Stimulated activated CD8-positive, alpha-beta memory T cell treated with anti-CD3 and anti-CD28 coated beads, Interleukin-4, amount 100 ng/mL, for 1 hour (primary cell): ENCODE measurements at regions not wholly inside any gene's neighbourhood (a gene's known extent, or its start where the extent isn't known, plus 50 kb on each side); places are given as distances from the start of the nearest gene placed in this dataset.

Experiments used
- DNase-seq, 2 donors: peaks; one replicate each; pipeline ENCODE4 v3.0.0-alpha.2; 2020; ENCODE audit warnings: low read depth in 2 of 2, low spot score in 1 of 2

DNA sequence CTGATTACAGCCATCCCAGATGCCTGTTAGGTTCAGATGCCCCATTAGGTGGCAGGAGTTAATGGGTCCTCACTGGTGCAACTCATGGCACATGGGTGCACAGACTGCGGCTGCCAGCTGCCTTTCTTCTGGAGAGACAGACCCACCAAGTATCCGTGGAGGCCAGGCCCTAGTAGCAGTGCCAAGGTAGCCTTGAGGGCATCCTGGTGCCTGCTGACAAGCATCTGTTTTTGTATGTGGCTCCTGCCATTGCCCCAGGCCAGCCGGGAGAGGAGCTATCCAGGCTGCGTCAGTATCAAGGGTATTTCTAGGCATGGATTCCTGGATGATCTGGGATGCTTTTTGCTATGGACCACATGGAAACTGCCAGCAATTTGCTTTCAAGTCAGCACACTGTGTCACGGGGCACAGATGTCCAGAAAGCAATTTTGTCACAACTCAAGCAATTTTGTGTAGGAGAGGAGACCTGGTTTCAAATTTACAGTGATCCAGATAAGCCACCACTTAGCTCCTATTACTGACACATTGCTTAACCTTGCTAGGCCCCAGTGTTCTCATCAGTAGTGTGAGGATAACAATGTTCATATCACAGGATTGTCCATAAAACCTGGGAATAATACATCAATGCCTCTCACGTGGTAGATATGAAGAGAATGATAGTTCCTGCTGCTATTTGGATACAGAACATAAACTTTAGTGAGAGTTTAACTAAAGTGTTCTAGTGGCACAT lies 815.1 kb upstream of the RAB6C start:
- no peak for DNase-seq

DNA sequence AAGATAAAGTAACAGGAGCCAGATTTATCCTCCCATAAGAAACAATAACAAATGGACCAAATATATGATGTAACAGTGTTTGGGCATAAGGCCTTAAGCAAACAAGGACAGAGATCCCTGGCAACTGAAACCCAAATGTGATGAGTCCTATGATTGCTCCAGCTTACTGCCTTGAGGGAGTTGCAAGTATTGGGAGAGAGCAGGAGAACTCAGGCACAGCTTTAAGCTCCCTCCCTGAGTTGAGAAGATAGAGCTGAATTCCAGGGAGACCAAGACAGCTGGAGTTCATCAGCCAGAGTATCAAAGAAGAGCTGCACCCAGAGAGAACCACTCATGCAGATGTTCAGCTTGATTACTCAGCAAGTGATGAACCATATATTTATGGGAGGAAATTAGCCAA lies 814.5 kb upstream of the RAB6C start:
- no peak for DNase-seq

DNA sequence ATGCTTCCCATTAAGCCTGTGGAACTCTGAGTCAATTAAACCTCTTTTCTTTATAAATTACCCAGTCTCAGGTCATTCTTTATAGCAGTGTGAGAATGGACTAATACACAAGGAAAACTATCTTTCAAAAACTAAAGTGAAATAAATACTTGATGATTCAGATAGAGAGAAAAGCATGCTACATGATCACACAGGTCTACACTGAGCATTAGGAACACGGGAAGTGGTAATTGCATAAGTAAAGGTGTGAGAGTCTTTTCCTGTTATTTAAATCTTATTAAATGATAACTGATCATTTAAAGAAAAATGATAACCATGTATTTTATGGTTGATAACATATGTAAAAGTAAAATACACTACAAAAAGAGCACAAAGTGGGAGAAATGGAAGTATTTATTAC lies 812.0 kb upstream of the RAB6C start:
- DNase-seq = no peak

DNA sequence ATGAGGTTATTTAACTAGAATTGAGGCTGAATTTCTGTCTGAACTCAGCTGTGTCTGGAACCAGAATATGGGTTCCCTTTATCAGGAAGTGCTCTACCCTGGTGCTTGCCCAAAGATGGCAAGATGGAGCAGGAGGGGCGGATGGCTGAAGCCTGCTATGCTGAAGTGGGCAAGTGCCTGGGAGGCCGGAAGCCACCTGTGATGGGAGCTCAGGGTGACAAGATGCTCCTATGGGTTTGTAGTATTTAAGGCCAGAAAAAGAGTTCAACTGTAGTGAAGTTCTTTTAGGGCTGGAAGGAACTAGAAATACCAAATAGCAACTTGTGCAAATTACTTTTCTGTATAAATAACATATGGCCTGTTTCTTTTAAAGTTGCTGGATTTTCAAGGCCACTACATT lies 808.9 kb upstream of the RAB6C start:
- DNase-seq = no peak

DNA sequence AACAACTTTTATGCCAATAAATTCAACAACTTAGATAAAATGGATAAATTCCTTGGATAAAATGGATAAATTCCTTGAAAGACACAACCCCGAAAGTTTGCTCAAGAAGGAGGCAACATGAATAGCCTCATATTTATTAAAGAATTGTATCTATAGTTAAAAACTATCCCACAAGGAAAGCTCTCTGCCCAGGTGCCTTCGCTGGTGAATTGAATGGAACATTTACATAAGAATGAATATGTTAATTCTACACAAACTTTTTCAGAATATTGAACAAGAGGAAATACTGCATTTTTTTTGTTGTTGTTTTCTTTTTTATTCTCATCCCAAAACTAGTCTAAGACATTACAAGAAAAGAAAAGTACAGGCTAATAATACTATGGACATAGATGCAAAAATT lies 805.3 kb upstream of the RAB6C start:
- DNase-seq = no peak

DNA sequence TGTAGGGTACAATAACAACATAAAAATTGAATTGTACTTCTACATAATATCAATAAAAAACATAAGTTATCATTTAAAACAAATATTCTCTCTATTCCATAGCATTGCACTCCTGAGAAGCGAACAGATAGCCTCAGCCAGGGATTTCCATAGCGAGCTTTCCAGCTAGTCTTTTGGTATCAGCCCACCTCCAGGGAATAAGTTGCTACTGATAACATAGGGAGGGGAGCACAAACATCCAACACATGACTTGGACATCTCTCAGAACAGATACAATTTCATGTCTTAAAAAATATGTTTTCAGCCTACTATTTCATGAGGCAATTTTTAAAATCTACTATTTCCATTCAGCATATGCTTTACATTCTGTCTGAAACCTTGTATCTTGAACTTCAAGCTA lies 804.4 kb upstream of the RAB6C start:
- no peak for DNase-seq

DNA sequence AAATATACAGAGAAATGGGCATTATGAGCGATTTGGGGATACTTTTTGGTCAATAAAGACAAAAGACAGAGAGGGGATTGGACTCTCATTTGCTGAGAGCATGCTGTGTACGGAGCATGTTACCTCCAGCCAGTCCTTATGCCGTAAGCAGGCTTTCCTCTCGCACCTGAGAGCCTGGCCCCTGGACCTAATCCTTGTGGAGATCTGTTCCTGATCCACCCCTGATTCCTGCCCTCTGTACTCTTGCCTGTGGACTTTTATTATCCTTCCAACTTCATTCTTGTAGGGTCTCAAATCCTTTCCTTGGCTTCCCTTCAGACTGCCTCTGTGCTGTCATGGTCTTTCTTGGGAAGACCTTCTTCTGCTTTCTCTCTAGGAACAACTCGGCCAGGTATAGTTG lies 803.1 kb upstream of the RAB6C start:
- no peak for DNase-seq

DNA sequence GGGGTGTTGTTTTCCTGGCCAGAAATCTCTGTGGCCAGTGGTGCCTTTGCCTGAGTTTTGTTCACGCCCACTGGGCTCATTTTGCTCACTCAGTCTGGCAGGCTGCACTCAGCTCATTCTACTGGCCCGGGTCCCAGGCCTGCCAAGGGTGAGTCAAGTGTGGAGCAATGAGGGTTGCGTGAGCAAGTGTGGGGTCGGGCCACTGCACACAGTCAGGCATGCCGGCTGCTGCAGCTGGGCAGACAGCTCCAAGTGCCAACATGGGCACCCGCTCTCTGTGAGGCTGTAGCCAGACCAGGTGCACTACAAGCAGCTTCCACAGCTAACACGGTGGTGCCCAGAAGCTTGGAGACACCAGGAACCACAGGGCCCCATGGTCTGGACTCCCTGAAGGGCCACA lies 801.1 kb upstream of the RAB6C start:
- DNase-seq = no peak

DNA sequence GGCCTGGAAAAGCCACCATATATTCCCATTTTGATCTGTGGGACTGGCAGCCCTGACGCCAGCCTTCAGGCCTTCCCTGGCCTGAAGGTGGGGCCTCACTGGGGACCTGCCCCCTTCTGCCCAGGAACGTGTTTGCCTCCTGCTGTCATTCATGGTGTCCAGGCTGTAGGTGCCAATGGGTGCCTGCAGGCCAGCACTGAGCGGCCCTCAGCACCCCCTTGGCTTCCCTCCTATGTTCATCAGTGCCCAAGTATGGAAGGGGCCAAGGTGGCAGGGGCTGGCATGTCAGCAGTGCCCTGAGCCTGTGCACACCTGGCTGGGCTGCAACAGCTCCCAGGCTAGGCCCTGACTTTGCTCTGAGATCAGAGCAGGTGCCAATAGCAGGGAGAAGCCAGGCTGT lies 800.3 kb upstream of the RAB6C start:
- no peak for DNase-seq

DNA sequence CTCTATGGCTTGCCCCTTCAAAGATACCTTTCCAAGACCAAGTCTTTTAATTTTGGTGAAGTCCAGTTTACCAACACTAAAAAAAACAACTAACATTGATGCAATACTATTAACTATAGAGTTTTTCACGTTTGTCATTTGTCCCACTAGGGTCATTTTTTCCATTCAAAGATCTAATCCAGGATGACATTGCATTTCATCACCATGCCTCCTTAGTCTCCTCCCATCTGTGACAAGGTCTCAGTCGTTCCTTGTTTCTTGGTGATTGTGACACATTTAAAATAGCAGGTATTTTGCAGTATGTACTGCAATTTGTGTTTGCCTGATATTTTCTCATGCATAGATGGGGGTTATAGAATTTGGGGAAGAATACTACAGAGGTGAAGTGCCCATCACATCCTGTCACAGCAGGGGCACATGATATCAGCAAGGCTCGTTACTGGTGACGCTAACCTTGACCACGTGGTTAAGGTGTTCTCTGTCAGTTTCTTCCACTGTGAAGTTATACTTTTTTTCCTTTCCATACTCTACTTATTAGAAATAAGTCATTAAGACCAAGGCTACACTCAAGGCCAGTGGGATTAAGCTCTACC lies 799.2 kb upstream of the RAB6C start:
- no peak for DNase-seq

DNA sequence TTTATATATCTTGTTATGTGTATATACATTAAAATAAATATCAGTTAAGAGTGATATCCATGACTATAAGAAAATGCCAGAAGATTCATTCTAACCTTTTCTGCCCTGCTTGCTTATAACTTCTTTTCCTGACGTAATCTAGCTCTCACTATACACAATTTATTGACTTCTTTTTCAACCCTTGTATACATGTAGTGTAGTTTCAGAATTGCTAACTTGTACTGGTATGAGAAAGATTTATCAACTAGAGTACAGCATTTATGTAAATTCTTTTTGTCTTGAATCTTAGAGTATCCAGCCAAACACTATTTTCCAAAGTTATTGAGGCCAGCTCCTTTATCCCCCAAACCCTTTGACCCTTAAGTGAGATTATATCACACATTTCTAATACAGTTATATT lies 798.0 kb upstream of the RAB6C start:
- no peak for DNase-seq

DNA sequence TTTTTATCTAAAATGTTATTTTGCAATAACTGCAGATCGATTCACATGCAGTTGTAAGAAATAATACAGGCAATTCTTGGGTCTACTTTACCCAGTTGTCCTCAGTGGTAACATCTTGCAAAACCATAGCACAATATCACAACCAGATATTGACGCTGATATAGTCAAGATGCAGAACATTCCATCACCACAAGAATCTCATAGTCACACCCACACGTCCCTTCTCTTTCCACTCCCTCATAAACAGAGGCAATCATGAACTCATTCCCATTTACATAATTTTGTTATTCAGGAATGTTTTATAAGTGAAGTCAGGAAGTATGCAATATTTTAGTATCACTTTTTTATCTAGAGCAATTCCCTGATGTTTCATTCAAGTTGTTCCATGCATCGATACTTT lies 797.5 kb upstream of the RAB6C start:
- DNase-seq = no peak

DNA sequence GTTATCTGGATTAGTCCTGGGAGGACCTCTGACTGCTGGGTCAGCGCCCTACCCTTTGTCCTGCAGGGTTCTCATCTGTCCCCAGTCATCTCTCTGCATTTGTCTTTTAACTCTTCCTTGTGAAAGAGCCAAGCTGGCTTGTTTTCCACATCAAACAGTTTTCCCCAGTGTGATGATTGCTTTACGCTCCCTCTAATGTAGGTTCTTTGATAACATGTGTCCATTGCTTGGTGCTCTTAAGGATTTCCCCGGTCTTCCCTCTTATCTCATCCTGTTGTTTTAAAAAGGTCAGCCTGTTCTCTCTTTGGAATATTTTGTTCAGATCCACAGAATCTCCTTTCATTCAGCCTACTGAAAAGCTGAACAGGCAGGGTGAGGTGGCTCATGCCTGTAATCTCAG lies 792.1 kb upstream of the RAB6C start:
- no peak for DNase-seq

DNA sequence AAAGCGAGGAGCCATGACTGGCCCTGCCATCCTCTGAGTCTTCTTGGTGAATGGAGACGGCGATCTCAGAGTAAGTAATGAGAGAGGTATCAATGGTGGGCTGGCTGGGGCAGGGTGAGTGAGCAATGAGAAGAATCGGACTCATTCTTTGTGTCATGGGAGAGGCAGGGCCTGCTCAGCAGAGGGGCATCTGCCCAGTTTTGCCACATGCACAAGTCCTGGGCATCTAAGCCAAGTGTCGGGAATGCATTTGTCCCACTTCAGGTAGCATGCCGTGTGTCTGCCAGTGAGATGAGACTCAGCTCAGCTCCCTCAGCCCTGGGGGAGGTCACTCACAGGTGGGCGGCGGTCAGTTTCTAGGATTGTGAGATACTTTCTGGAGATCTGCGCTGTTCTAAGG lies 791.0 kb upstream of the RAB6C start:
- no peak for DNase-seq

DNA sequence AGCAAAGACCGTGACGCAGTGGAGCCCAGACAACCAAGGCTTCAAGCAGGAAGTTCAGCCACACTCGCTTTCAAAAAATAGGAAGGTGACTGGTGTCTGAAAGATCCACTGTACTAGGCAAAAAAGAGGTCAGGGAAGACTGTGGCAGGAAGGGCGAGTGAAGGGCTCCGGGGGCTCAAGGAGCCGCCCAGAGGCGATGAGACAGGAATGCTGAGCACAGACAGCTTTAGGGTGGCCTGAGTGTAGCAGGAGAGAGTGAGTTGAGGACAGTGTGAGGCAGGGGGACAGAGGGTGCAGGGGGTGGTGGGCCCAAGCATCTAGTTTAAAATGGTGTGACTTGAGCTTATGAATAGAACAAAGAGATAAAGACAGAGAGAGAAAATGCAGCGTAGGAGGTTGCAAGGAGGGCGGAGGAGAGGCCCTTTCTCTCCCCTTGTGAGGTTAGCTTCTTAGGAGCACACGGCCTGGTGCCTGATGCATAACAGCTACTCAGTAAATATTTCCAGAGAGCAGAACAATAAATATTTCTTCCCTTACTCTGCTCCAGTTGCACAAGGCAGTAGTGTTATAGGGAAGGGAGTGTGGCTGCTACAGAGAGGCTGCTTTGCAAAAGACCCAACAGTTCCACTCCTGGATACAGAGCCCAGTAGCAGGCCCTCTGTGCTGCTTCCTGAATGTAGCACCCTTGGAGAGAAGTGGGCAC lies 789.7 kb upstream of the RAB6C start:
- DNase-seq = no peak

DNA sequence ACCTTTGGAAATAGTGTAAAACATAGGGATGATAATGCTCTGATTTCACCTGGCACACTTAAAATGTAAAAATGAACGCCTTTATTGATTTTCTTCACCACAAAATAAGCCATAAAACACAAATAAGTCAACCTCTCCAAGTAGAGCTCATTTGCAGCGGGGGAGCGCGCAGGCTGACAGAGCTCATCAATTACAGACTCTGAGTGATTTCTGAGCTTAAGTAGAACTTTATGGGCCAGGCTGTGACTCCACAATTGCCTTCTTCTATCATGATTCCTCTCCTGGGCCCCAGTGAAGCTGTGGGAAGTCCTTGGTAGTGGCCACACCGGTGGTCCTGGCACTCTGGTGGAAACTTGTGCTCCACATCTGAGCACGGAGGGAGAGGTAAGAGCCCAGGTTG lies 789.0 kb upstream of the RAB6C start:
- DNase-seq = no peak

DNA sequence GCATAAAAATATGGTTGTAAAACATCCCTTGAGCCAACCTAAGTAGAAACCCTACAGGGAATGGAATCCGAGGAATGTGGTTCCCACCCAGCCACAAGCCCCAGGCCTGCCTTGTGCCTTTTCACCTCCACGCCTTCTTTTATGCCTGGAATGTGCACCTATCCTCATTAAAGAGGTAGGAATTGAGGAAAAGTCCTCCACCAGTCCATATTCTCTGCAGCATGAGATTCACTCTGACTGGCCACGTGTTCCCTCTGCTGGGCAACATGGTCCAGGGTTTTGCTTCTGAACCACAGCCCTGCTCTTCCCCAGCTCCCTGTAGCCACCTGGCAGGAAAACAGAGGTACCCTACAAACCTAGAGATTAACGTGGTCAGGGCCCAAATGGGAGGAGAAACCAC lies 787.9 kb upstream of the RAB6C start:
- no peak for DNase-seq

DNA sequence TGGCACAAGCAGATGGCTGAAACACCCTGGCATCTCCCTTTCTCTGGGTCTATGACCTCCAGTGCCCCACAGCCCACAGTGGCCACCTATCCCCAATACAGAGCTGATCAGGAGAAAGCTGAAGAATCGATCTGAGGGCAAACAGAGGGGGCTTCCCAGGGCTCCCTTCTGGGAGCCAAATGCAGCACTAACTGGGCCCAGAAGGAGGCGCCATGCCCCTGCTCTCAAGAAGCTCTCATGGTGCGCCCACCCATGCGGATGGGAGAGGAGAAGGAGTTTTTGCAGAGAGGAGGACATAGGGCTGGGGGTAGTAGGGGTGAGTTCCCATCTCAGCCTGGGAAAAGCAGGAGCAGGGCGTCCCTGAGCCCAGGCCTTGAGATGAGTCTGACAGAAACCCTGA lies 787.3 kb upstream of the RAB6C start:
- DNase-seq = no peak

DNA sequence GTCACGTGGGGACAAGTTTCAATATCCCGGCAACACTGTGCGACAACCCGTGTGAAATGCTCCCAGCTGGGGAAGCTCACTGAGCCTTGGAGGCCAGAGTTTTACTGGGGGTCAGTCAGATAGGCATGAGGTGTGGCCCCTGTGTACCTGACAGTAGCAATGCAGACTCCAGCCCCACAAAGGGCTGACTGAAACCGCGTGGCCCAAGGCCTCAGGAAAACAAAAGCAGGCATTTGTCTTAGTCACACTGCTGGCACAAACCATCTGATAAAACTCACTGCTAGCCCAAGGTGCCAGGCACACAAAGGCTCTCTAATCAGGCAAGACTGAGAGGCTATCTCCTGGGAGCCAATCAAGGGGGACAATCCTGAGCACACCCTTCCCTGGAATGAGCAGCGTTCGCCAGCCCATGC lies 786.6 kb upstream of the RAB6C start:
- DNase-seq = no peak

DNA sequence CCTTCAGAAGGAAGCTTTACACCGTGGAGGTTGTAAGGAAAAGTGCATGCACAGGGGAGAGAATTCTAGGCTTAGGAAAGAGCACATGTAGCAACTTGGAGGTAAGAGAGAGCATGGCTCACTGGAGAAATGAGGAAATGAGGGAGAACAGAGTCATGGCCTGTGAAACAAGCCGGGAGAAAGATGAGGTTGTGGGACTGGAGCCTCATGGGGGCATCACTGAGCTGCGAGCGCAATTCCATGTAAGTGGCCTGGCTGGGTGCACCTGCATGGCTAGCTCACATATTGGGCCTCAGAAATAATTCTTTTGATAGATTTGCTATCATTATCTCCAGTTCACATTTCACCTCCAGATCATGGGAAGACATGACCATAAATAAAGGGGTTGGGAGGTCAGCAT lies 785.5 kb upstream of the RAB6C start:
- DNase-seq = no peak

DNA sequence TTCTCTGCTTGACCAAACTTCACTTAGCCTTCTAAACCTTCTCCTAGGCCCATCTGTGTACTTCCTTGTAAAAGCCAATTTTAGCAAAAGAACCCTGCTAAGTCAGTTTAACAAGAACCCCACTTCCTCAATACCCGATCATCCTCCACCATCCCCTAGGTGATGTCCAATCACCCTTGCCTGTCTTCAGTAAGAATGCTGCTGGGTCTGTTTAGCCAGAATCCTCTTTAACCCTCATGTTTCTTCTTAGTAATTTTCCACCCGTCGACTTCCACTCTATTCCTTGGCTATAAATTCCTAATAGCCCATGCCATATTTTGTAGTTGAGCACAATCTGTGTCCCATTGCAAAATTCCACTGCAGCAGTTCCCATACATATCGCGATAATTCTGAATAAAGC lies 780.0 kb upstream of the RAB6C start:
- no peak for DNase-seq

DNA sequence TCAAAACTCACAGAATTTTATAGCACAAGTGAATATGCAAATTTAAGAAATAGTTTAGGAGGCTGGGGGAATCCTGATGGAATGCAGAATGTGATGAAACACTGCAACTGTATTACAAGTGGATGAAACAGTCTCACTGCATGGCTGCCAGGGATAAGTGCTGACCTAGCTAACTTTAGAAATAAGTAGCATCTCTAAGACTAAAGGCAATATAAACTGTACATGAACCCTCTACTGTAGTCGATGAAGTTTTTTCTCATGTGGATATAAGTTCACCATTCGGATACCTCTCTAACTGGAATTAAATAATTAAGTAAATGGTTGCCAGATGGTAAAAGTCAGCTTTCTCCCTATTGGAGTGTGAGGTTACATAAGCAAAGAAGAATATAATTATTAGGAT lies 777.8 kb upstream of the RAB6C start:
- no peak for DNase-seq

DNA sequence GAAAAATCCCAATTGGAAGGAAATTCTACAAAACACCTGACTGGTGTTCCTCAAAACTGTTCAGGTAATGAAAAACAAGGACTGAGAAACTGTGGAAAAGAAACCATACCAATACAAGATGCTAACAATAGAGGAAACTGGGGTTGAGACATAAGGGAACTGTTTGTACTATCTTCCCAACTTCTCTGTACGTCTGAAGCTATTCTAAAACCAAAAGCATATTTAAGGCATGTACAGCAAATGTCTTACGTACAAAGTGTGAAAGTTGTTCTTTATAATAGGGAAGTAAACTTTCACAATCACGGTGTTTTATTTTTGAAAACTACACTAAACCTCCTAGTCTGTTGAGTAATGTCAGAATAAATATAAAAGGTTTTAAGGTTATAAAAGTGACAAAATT lies 776.1 kb upstream of the RAB6C start:
- no peak for DNase-seq
